H4 (cell line): ENCODE measurements at regions not wholly inside any gene's neighbourhood (a gene's known extent, or its start where the extent isn't known, plus 50 kb on each side); places are given as distances from the start of the nearest gene placed in this dataset.

ENCODE experiments used
- DNase-seq: peaks from one replicate; pipeline ENCODE4 v3.0.0-alpha.2; 2015; ENCODE audit warnings: low spot score

GRCh38 chr7:155996718-155997280, 184.5 kb upstream of the SHH start:
- DNase-seq = no peak

GRCh38 chr7:155995183-155995612, 182.9 kb upstream of the SHH start:
- DNase-seq = no peak

DNA sequence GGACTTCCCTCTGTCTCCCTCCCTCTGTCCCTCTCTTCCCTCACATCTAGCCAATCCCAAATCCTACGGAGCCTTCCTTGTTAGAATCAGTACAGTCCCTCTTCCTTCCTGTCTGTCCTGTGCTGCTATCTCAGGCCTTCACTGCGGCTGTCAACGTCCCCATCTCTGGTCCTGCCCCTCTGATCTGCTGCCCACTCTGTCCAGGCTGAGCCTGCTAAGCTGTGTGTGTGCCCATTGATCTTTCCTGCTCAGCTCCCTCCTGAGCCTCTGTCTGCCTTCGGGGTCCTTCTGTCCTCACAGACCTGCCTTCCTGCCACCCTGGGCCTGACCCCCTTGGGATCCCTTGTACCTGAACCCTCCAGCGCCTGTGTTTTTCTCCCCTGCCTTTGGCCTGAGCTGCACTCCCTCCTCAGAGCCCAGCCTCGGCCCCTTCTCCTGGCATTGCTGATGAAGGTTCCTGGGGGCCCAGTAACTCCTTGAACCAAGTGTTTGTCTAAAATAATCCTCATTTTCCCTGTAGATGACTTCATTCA, 182.1 kb upstream of the SHH start:
- DNase-seq = no peak

DNA sequence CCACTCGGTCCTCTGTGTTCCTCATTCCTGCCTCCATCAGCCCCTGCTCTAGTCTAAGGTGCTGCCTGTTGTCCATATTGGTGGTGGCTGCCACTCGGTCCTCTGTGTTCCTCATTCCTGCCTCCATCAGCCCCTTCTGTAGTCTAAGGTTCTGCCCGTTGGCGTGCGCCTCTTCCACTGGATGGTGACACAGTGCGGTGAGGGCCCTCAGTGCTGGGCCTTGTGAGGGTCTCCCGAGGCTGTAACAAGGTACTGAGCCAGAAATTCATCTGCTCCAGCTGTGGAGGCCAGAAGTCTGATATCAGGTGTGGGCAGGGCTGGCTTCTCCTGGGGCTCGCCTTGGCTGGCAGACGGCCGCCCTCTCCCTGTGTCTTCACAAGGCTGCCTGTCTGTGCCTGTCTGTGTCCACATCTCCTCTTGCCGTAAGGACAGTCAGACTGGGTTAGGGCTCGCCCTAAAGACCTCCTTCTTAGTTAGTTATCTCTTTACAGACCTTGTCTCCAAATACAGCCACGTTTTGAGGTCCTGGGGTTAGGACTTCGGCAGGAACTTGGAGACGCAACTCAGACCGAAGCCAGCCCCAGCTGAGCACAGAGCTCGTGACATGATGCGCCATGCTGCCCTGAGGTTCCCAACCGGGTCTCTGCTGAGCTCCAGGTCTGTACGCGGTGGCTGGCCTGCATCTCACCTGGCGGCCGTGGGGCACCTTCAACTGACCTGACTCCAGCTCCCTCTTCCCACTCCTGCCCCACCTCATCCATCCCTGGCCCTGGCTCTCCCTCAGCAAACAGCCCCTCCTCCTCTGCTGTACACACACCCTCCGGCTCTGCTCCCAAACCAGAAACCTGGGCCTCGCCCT, 181.4 kb upstream of the SHH start:
- no peak for DNase-seq

GRCh38 chr7:155992974-155993373, 180.7 kb upstream of the SHH start:
- no peak for DNase-seq

- DNase-seq = no peak
These were observed 180.3 kb upstream of the SHH start for GRCh38 chr7:155992538-155992937.

GRCh38 chr7:155992107-155992506, 179.8 kb upstream of the SHH start:
- DNase-seq = no peak

DNA sequence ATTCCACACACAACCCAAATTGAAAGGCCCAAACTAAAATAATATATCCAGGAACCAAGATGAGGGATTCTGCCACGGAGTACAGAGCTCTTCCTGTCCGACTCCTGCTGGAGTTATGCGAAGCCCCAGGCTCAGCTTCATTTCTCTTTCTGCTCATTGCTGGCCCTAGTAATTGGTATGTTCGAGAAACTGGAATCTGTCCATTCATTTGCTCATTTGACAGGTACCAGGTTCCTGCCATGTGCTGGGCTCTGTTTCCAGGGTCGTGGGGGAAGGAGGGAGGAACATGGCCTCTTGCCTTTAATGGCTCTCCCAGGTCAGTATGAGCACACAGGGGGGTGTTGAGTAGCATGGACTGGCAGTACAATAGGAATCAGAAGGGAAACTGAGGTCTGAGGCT, 179.2 kb upstream of the SHH start:
- DNase-seq = no peak

GRCh38 chr7:155988416-155988815, 176.2 kb upstream of the SHH start:
- no peak for DNase-seq

DNA sequence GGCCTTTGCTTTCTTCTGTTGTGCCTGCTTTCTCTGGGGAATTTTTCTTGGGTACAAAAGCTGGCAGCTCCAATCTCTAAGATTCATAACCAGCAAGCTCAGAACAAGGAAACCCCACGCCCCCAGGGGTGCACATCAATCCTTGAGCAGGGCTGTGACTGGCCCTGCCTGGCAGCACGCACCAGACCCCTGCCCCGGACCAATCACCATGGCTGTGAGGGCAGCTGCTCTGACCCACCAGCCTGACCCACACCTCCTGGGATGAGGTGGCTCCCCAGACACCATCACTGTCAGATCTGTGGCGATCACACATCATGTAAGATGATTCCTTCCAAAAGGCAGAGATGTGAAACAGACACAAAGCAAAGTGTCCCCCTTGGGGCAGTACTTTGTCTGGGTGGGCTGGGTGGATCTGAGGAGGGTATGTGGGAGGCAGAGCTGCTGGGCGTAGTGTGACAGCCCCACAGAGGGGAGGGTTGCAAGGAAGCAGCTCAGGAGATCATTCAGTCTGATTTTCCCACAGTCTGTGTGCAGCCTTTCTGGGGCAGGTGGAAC, 175.5 kb upstream of the SHH start:
- no peak for DNase-seq

- DNase-seq = no peak
These were observed 174.4 kb upstream of the SHH start for GRCh38 chr7:155986497-155987160.

GRCh38 chr7:155985518-155986250, 173.4 kb upstream of the SHH start:
- DNase-seq = no peak

- no peak for DNase-seq
These were observed 172.5 kb upstream of the SHH start for GRCh38 chr7:155984609-155985405.

DNA sequence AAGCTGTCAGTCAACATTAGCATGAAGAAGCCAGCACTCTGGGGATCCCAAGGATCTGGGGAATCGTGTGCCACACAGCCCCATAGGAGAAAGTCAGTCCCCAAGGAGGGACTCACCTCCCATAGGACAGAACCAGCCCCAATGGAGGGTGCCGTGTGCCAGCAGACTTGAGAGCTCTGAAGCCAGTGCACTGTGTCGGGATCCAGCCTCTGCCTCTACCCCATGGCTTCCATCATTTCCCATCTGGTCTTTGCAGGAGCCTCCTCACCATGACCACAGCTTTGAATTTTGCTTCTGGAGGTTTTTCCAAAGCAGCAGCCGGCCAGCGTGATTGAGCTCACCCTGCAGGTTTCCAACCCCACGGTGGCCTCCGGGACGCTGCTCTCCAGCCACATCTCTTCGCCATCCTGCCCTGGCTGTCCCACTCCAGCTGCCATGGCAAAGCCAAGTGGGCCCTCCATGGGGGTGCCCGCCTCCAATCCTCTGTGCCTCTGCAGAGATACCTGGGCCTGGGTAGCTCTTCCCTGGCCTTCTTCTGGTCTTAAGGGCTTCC, 171.8 kb upstream of the SHH start:
- DNase-seq = no peak

GRCh38 chr7:155983176-155983815, 171.0 kb upstream of the SHH start:
- DNase-seq = no peak

DNA sequence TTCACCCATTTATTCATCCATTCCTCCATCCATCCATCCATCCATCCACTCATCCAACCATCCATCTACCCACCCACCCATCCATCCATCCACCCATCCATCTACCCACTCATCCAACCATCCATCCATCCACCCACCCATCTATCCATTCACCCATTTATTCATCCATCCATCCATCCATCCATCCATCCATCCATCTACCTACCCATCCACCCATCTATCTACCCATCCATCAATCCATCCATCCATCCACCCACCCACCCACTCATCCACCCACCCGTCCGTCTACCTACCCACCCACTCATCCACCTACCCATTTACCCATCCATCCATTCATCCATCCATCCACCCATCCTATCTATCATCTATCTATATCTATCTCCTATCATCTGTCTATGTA, 169.4 kb upstream of the SHH start:
- DNase-seq = no peak

DNA sequence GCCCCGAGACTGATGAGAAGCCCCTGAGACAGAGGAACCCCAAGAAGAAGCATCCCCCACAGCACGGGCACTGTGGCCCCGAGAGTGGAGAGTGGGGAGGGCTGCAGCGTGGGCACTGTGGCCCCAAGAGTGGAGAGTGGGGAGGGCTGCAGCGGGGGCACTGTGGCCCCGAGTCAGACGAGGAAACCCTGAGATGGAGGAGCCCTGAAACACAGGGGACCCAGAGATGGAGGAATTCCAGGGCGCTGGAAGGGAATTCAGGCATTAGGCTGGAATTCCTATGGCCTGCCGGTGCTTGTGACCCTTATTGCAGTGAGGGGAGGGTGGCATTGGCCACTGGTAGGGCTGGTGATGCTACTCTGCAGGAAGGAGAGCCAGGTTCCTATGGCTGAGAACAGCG, 168.6 kb upstream of the SHH start:
- DNase-seq = no peak

GRCh38 chr7:155979994-155980393, 167.7 kb upstream of the SHH start:
- DNase-seq = no peak

- no peak for DNase-seq
These were observed 167.3 kb upstream of the SHH start for GRCh38 chr7:155979566-155979965.

- DNase-seq = no peak
These were observed 163.2 kb upstream of the SHH start for GRCh38 chr7:155975490-155975889.
